Choroid plexus epithelial cell (primary cell): ENCODE measurements at regions not wholly inside any gene's neighbourhood (a gene's known extent, or its start where the extent isn't known, plus 50 kb on each side); places are given as distances from the start of the nearest gene placed in this dataset.

Experiments used
- DNase-seq: peaks from one replicate; pipeline ENCODE4 v3.0.0-alpha.2; 2010; ENCODE audit warnings: low read depth
- H3K4me3 ChIP-seq: 2 replicates; pipeline ENCODE4 v1.5.1; 2011; ENCODE audit warnings: low read depth, mild to moderate bottlenecking, control low read depth, low read length, moderate library complexity
- TF ChIP-seq, protein P1 (sequence below): conservative IDR thresholded peaks from 2 replicates; pipeline ENCODE4 v1.5.1; 2011; ENCODE audit warnings: low read depth, mild to moderate bottlenecking, control low read depth, inconsistent platforms, low read length, moderate library complexity

DNA sequence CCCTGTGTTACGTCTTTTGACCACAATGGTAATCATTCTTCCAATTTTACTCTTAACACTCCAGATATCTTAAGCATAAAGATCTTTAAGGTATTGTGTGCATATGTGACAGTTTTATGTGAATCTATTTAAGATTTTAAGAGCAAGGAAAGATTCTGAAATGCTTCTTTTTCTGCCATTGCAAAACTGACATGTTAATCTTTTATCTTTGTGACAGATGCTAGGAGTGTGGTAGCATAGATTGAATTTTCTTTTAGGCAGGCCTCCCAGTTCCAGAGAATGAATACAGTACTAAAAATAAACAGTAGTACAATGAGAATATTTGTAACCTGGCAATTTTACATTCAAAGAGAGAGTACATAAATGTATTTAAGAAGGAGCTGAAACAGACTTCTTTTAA is 232.5 kb upstream of the ZSWIM2 start:
- H3K4me3 ChIP-seq: no peak overlapping the region
- TF ChIP-seq, protein P1, sequence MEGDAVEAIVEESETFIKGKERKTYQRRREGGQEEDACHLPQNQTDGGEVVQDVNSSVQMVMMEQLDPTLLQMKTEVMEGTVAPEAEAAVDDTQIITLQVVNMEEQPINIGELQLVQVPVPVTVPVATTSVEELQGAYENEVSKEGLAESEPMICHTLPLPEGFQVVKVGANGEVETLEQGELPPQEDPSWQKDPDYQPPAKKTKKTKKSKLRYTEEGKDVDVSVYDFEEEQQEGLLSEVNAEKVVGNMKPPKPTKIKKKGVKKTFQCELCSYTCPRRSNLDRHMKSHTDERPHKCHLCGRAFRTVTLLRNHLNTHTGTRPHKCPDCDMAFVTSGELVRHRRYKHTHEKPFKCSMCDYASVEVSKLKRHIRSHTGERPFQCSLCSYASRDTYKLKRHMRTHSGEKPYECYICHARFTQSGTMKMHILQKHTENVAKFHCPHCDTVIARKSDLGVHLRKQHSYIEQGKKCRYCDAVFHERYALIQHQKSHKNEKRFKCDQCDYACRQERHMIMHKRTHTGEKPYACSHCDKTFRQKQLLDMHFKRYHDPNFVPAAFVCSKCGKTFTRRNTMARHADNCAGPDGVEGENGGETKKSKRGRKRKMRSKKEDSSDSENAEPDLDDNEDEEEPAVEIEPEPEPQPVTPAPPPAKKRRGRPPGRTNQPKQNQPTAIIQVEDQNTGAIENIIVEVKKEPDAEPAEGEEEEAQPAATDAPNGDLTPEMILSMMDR: no peak
- no peak for DNase-seq

DNA sequence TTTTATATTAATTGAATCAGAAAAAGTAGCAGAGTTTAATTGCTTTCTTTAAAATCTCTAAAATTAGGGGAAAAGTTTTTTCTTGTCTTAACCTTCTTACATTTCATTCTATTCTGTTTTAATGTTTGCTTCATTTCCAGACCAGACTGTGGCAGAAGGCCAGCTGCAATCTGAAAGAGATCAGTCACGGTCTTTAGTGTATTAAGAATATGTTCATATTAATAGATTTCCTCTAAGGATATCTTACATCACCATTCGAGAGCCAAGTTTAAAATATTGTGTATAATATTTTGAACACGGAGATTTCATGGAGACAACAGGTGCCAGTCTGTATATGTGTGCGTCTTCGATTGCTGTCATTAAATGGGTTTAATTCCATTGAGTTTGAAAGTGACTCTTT is 230.9 kb upstream of the ZSWIM2 start:
- TF ChIP-seq, protein P1: no peak
- DNase-seq: no peak
- no peak overlapping the region for H3K4me3 ChIP-seq

- TF ChIP-seq, protein P1: no peak
- no peak overlapping the region for H3K4me3 ChIP-seq
- DNase-seq: peak; percentile 34
Measured at GRCh38 chr2:187078297-187078696, 229.3 kb upstream of the ZSWIM2 start.

GRCh38 chr2:187075671-187076070 is 226.7 kb upstream of the ZSWIM2 start:
- TF ChIP-seq, protein P1: no peak
- no peak overlapping the region for H3K4me3 ChIP-seq
- no peak for DNase-seq

DNA sequence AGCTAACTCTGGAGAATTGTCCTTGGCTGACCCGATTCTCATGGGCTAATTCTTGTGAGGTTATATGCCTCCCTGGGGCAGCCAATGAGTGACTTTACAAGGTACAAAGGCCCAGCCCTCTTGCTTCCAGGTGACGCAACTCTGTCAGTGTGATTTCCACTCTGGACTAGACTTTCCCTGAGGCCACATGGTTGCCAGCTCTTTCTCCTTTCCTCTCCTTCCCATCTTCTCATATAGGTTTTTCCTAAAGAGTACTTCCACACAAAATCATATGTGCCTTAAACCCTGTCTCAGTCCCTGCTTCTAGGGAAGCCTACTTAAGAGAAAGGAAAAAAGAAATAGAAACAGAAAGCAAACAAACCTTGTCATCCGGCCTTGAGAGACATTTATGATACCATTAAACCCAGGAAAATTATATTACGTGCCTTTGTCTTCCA is 226.2 kb upstream of the ZSWIM2 start:
- DNase-seq: no peak
- no peak overlapping the region for H3K4me3 ChIP-seq
- TF ChIP-seq, protein P1: no peak

GRCh38 chr2:187058198-187058597 is 209.2 kb upstream of the ZSWIM2 start:
- TF ChIP-seq, protein P1: no peak
- no peak overlapping the region for H3K4me3 ChIP-seq
- DNase-seq: no peak

DNA sequence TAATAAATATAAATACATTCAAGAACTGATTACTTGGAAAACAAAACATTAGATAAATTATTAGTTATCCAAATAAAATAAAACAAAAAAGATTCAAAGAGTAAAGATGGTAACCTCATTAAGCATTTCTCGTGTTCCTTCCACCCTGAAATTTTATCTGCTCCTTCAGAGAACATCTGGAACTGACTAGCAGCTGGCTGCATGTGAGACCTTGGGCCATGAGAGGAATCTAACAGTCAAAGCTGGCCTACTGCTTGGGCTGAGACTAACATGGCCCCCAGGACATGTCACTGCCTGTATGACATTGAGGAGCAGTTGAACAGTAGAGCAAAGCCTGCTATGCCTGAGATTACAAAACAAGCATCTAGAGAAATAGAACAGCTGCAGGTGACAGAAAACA is 208.5 kb upstream of the ZSWIM2 start:
- H3K4me3 ChIP-seq: no peak overlapping the region
- TF ChIP-seq, protein P1: no peak
- DNase-seq: no peak
